ENCODE measurements at regions not wholly inside any gene's neighbourhood (a gene's known extent, or its start where the extent isn't known, plus 50 kb on each side); places are given as distances from the start of the nearest gene placed in this dataset.

- no peak overlapping the region for H3K27ac ChIP-seq
- no peak for TF ChIP-seq CTCF (IDR thresholded peaks at IDR 0.05)
- TF ChIP-seq POLR2A (IDR thresholded peaks at IDR 0.05), result no peak
- no peak for TF ChIP-seq POLR2AphosphoS5 (IDR thresholded peaks at IDR 0.05)
- no peak for TF ChIP-seq EP300 (IDR thresholded peaks at IDR 0.05)
Measured at GRCh38 chr9:126169736-126170135, 156.9 kb upstream of the MVB12B start.

GRCh38 chr9:126170286-126170823 is 156.3 kb upstream of the MVB12B start:
- no peak overlapping the region for H3K27ac ChIP-seq
- H3K9me3 ChIP-seq, result peaks cover 6% of the 10 kb centered on the region
- TF ChIP-seq POLR2AphosphoS5 (IDR thresholded peaks at IDR 0.05) (no peak), CTCF (IDR thresholded peaks at IDR 0.05) (no peak), EP300 (IDR thresholded peaks at IDR 0.05) (no peak), POLR2A (IDR thresholded peaks at IDR 0.05) (no peak)
- peak in 1 of 2 donors; percentile 53 for DNase-seq (ENCODE audit: low spot score in 2 of 2)
- no peaks in the 10 kb centered on the region for H3K4me1 ChIP-seq
- peaks cover 34% of the 10 kb centered on the region for H3K27me3 ChIP-seq
- no peaks in the 10 kb centered on the region for H3K36me3 ChIP-seq
- no peak overlapping the region for H3K4me3 ChIP-seq
- WGBS, result 69% methylated on average over 5 of the region's 6 CpGs

More at GRCh38 chr9:126169736-126170135, 156.9 kb upstream of the MVB12B start:
- Histone ChIP-seq H3K27me3 (peaks cover 38% of the 10 kb centered on the region), H3K9me3 (peaks cover 1% of the 10 kb centered on the region), H3K4me3 (no peak overlapping the region), H3K4me1 (no peaks in the 10 kb centered on the region), H3K36me3 (no peaks in the 10 kb centered on the region)
- peak in 1 of 2 donors; percentile 18 for DNase-seq (ENCODE audit: low spot score in 2 of 2)
- WGBS, result 68% methylated on average over 4 of the region's 4 CpGs

GRCh38 chr9:126171641-126172040 is 155.0 kb upstream of the MVB12B start:
- no peak overlapping the region for H3K4me3 ChIP-seq
- no peak overlapping the region for H3K27ac ChIP-seq
- H3K27me3 ChIP-seq, result peaks cover 21% of the 10 kb centered on the region
- TF ChIP-seq POLR2AphosphoS5 (IDR thresholded peaks at IDR 0.05) (no peak), CTCF (IDR thresholded peaks at IDR 0.05) (no peak), EP300 (IDR thresholded peaks at IDR 0.05) (no peak), POLR2A (IDR thresholded peaks at IDR 0.05) (no peak)
- no peak for DNase-seq (ENCODE audit: low spot score in 2 of 2)
- H3K36me3 ChIP-seq, result no peaks in the 10 kb centered on the region
- 97% methylated on average over 8 of the region's 8 CpGs for WGBS
- no peaks in the 10 kb centered on the region for H3K4me1 ChIP-seq
- H3K9me3 ChIP-seq, result peaks cover 6% of the 10 kb centered on the region

GRCh38 chr9:126173401-126173800 is 153.2 kb upstream of the MVB12B start:
- Histone ChIP-seq H3K9me3 (peaks cover 6% of the 10 kb centered on the region), H3K27me3 (peaks cover 18% of the 10 kb centered on the region), H3K27ac (no peak overlapping the region), H3K4me1 (no peaks in the 10 kb centered on the region), H3K4me3 (no peak overlapping the region), H3K36me3 (no peaks in the 10 kb centered on the region)
- TF ChIP-seq POLR2A (IDR thresholded peaks at IDR 0.05), result no peak
- TF ChIP-seq CTCF (IDR thresholded peaks at IDR 0.05), result no peak
- TF ChIP-seq EP300 (IDR thresholded peaks at IDR 0.05), result no peak
- TF ChIP-seq POLR2AphosphoS5 (IDR thresholded peaks at IDR 0.05), result no peak
- DNase-seq (ENCODE audit: low spot score in 2 of 2), result no peak
- WGBS, result 87% methylated on average over 6 of the region's 7 CpGs

GRCh38 chr9:126173929-126174328 is 152.7 kb upstream of the MVB12B start:
- TF ChIP-seq CTCF (IDR thresholded peaks at IDR 0.05) (no peak), POLR2AphosphoS5 (IDR thresholded peaks at IDR 0.05) (no peak), EP300 (IDR thresholded peaks at IDR 0.05) (no peak), POLR2A (IDR thresholded peaks at IDR 0.05) (no peak)
- no peak overlapping the region for H3K27ac ChIP-seq
- H3K4me1 ChIP-seq, result no peaks in the 10 kb centered on the region
- DNase-seq (ENCODE audit: low spot score in 2 of 2), result no peak
- no peaks in the 10 kb centered on the region for H3K36me3 ChIP-seq
- H3K27me3 ChIP-seq, result peaks cover 15% of the 10 kb centered on the region
- no peak overlapping the region for H3K4me3 ChIP-seq
- peaks cover 6% of the 10 kb centered on the region for H3K9me3 ChIP-seq
- WGBS, result 100% methylated on average over 2 of the region's 4 CpGs

Data from suprapubic skin (tissue), 4 donors.